ENCODE measurements at regions not wholly inside any gene's neighbourhood (a gene's known extent, or its start where the extent isn't known, plus 50 kb on each side); places are given as distances from the start of the nearest gene placed in this dataset.

GRCh38 chr18:27713738-27714095 is 463.2 kb downstream of the CDH2 start:
- TF ChIP-seq CTCF (IDR thresholded peaks at IDR 0.05; ENCODE audit: control insufficient read depth, insufficient read depth, low read depth, low read length, missing control alignments): no peak
- peak; percentile 59 for DNase-seq (ENCODE audit: low read depth)
- H3K4me3 ChIP-seq (ENCODE audit: control insufficient read depth, low read depth, low read length): no peak overlapping the region

- no peak for TF ChIP-seq CTCF (IDR thresholded peaks at IDR 0.05; ENCODE audit: control insufficient read depth, insufficient read depth, low read depth, low read length, missing control alignments)
- DNase-seq (ENCODE audit: low read depth): no peak
- no peak overlapping the region for H3K4me3 ChIP-seq (ENCODE audit: control insufficient read depth, low read depth, low read length)
Measured at GRCh38 chr18:27713037-27713737, 463.7 kb downstream of the CDH2 start.

GRCh38 chr18:27712066-27712465 is 464.9 kb downstream of the CDH2 start:
- no peak for DNase-seq (ENCODE audit: low read depth)
- no peak overlapping the region for H3K4me3 ChIP-seq (ENCODE audit: control insufficient read depth, low read depth, low read length)
- no peak for TF ChIP-seq CTCF (IDR thresholded peaks at IDR 0.05; ENCODE audit: control insufficient read depth, insufficient read depth, low read depth, low read length, missing control alignments)

GRCh38 chr18:27711382-27711781 is 465.5 kb downstream of the CDH2 start:
- no peak overlapping the region for H3K4me3 ChIP-seq (ENCODE audit: control insufficient read depth, low read depth, low read length)
- TF ChIP-seq CTCF (IDR thresholded peaks at IDR 0.05; ENCODE audit: control insufficient read depth, insufficient read depth, low read depth, low read length, missing control alignments): no peak
- no peak for DNase-seq (ENCODE audit: low read depth)

- no peak for DNase-seq (ENCODE audit: low read depth)
- TF ChIP-seq CTCF (IDR thresholded peaks at IDR 0.05; ENCODE audit: control insufficient read depth, insufficient read depth, low read depth, low read length, missing control alignments): no peak
- no peak overlapping the region for H3K4me3 ChIP-seq (ENCODE audit: control insufficient read depth, low read depth, low read length)
Measured at GRCh38 chr18:27709344-27709743, 467.6 kb downstream of the CDH2 start.

- no peak for TF ChIP-seq CTCF (IDR thresholded peaks at IDR 0.05; ENCODE audit: control insufficient read depth, insufficient read depth, low read depth, low read length, missing control alignments)
- H3K4me3 ChIP-seq (ENCODE audit: control insufficient read depth, low read depth, low read length): no peak overlapping the region
- DNase-seq (ENCODE audit: low read depth): no peak
Measured at GRCh38 chr18:27707201-27707600, 469.7 kb downstream of the CDH2 start.
